A172 (cell line): ENCODE measurements at regions not wholly inside any gene's neighbourhood (a gene's known extent, or its start where the extent isn't known, plus 50 kb on each side); places are given as distances from the start of the nearest gene placed in this dataset.

ENCODE experiments used
- DNase-seq: peaks from one replicate; pipeline ENCODE4 v3.0.0-alpha.2; 2015; ENCODE audit warnings: low spot score

DNA sequence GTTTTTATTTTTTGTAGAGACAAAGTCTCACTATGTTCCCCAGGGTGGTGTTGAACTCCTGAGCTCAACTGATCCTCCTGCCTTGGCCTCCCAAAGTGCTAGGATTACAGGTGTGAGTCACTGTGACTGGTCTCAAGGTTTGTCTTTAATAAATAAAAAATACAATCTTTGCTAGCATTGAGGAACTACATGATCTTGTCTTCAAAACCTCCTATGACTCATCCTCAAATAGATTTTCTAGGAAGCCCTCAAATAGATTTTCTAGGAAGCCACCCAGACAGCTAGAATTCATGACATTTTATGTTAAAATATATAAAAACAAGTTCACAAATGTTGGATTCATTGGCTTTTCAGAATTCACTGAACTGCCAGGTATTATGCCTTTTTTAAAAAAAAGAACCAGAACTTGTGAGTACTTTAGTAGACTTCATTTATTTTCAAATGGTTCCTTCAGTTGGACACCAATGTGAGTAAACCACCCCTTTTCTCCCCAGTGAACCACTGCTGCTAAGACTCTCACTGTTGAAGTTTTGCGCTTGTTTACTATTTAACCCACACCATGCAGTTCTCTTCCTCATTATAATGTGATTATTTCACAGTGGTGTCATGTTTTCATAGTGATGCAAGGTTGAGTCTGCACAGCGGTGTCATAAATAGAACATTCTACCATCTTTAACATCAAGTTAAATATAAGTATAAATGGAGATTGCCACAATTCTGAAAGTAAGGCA is 303.9 kb downstream of the CASP12 start:
- DNase-seq = peak; percentile 4

DNA sequence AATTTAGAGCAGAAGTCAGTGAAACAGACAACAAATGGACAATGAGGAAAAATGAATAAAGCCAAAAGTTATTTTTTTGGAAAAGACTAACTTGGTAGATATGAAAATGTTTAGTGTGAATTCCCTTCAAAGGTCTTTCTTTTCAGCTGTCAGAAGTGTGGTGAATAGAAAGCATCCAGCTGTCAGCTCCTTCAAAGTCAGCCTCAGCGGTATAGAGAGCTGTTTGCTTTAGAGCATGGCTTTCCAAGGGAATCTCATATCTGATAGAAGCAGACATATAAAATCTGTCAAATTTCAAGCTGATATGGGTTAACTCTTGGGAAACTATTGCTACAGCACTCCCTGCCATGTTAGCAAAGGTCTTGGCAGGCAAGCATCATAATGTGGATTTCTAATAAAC is 309.3 kb downstream of the CASP12 start:
- DNase-seq = no peak

DNA sequence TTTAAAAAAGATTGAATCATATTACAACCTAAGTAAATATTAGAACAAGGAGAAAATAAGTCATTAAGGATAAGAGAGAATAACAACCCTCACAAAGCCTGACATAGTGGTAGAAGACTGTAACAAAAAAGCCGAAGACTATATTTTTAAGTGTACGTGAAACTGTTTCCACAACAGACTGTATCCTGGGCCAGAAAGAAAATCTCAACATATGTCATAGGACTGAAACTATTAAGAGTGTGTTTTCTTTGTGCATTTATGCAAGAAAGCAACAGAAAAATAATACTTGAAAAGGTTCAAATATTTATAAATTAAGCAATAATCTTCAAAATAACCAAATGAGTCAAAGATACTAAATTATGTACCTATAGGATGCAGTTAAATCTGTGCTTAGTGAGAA is 309.8 kb downstream of the CASP12 start:
- no peak for DNase-seq

DNA sequence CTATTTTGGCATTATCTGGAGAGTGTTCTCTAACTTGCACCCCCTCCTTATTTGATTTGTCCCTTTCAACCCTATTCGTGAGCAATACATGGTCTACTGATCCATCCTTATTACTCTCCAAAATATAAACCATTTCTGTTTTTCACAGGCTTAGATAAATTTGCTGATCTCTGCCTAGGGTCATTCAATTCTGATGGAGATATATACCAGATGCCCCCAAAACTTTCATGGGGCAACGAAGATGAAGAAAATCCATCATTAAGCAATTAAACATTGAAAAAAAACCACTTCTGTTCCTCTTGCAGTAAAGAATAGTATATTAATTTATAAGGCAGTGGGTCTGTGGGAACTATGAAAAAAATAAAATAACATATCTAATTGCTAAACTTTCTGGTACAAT is 313.4 kb downstream of the CASP12 start:
- no peak for DNase-seq

DNA sequence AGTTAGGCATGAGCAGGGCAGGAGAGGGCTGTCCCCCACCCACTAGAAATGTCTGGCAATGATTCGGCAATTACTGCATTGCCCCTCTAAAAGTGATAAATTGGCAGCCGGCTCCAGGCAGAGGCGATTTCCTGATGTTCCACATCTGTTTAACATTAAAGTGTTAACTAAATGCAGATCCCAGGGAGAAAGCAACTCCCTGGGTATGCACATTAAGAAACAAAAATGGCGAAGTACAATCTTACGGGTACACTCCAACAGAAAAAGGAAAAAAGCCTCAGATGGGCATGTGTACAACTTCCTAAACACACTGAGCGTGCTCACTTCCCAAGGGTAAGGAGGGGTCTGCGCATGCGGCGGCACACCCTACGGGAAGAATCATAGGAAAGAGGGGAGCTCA is 314.4 kb downstream of the CASP12 start:
- DNase-seq = no peak

DNA sequence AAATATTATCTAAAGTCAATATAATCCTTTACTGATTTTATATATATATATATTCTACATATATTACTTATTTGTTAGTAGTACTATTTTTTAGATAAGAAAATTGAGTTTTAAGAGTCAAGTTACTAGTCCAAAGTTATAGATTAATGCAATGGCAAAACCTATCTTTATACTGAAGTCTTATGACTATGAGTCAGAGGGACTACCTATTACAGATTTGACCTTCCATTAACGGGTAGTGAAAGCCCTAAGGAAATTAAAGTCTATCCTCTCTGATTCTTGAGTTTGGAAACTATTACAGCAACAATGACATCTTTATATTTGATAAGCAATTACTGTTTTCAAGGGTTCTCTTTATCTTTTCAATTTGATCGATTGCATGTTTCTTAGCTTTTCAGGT is 315.8 kb downstream of the CASP12 start:
- no peak for DNase-seq

DNA sequence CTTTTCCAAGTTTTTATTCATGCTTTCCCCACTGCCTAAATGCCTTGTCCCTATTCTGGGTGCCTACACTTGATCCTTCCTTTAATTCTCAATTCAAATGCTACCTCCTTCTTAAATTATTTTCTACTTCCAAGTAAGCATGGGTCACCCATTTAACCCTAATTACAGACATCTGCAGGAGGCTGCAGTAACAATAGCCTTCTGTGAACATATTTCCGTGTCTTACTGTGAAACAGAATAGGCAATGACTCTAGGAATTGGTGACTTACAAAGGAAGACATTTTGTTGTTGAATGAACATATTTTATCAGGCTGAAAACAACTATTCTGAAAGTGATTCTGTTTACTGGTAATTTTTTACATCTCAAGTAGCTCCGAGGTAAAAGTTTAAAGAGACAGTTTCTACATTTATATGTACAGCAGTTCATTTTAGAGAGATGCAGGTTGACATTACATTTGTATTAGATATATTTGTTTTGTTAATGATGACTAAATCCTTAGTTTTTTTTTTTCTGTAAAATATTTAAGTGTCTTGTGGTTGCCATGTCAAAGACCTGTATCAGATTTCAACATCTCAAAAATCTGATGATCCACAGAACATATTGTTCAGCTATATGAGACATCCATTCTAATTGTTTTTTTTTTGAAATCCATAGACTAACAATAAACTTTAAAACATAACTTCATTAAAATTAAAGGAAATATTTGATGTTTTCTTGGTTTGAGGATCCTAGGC is 316.8 kb downstream of the CASP12 start:
- DNase-seq = no peak

DNA sequence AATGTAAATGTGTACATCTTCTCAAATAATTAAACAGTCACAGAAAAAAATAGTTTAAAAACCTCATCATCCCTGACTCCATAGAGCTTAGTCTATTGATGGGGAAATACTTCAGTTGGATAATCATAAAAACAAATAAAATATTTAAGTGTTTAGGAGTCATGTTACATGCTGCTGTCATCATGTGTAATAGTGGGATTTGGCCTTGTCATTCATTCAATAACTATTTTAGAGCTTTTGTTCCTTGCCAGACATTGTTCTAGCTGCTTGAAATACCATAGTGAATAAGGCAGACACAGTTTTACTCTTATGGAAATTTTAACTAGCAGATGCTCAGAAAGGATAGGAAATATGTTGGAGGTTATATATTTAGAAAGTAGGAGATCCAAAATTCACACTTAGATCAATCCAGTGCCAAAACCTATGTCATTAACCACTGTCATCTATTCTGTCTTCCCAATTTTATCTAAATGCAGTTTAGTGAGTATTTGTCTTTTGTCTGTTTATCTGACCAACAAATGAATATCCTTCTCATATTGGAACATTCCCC is 324.7 kb downstream of the CASP12 start:
- DNase-seq = no peak

DNA sequence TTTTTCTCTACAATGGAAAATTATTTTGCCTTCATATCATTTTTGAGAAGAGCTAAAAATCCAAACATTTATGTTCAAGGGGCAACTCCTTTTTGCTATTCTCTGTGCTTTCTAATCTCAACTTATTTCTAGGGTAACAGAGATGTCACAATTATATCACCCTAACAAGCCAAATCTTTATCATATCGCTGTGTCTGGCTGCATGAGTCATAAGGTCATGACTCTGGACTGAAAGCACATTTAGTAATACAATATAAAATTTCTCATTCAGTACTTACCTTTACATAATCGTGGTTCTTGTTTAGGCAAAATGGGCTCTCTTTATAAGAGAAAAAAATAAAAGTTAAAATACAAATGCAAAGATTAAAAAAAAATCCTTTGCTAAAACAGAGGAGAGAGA is 326.0 kb downstream of the CASP12 start:
- peak; percentile 30 for DNase-seq

DNA sequence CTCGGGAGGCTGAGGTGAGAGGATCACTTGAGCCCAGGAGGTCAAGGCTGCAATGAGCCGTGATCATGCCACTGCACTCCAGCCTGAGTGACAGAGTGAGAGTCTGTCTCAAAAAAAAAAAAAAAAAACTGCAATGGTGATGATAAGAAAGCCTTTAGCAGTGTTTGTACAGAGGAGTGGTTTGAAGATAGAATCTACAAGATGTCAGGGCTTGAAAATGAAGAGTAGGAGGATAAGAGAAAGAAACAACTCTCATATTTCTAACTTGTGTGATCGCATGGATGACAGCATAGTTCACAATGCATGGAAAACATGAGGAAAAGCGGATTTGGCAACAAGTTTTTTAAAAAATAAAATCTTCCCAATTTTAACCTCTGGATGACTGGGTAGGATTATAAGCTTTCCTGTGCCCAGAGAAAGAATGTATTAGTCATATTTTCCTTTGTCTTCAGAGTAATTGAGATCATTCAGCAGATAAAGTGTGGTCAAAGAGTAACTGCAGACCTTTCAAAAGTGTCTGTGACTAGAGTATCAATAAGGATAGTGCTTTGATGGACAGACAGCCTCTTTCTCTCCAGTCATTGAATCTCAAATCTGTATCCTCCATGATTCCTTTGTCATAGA is 328.1 kb downstream of the CASP12 start:
- DNase-seq = peak; percentile 60

DNA sequence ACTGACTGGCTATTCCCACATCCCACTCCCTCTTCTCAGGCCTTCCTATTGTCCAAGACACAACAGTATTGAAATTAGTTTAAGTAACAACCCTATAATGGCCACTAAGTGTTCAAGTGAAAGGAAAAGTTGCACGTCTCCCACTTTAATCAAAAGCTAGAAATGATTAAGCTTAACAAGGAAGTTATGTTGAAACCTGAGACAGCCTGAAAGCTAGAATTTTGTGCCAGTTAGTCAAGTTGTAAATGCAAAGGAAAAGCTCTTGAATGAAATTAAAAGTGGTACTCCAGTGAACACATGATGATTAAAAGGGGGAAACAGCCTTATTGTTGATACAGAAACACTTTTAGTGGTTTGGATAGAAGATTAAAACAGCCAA is 332.7 kb downstream of the CASP12 start:
- no peak for DNase-seq

DNA sequence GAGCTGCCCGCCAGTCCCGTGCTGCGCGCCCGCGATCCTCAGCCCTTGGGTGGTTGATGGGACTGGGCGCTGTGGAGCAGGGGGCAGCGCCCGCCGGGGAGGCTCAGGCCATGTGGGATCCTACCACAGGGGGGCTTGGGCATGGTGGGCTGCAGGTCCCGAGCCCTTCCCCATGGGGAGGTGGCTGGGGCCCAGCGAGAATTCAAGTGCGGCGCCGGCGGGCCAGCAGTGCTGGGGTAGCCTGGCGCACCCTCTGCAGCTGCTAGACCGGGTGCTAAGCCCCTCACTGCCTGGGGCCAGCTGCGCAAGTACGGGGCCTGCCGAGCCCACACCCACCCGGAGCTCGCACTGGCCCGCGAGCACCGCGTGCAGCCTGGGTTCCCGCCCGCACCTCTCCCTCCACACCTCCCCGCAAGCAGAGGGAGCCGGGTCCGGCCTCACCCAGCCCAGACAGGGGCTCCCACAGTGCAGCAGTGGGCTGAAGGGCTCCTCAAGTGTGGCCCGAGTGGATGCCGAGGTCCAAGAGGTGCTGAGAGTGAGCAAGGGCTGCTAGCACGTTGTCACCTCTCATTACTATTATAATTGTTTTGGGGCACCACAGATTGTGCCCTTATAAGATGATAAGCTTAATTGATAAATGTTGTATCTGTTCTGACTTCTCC is 333.2 kb downstream of the CASP12 start:
- no peak for DNase-seq

DNA sequence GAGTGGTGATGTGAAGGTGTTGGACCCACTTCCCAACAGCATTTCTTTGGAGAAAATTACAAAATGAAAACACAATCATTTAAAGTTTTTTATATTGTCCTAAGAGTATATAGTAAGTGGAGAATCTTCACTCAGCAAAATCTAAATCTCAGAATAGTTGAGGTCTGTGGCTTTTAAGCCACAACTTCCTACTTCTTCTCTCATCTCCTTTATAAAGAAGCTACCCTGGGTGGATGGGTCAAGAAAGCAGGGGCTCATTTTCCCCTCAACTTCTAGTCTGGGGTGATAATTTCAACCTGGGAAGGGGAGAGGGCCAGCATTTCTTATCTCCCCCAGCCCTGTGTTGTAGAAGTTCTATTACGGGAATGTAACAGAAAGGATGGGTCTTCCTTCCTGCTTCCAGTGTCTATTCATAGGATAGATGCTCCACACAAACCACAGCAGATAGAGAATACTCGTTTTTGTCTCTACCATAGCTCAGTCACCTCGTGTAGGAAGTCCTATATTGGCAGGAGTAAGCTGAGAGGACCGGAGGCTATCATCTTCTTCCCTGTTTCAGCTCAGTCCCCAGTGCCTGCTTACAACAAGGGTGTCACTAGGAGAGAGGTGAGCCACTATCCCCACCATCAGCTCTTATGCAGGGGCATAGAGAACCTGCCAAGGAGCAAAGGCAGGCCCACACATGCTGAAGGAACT is 341.5 kb downstream of the CASP12 start:
- no peak for DNase-seq

DNA sequence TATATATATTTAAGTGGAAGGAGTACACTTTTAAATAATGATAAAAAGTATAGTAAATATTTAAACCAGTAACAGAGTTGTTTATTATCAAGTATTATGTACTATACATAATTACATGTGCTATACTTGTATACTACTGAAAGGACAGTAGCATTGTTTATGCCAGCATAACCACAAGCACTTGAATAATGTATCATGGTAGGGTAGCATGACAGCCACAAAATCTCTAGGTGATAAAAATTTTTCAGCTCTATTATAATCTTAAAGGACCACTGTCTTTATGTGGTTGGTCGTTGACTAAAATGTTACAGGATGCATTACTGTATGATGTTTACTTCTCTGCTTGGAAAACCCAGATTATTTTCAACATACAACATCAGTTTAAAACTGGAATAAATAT is 349.2 kb downstream of the CASP12 start:
- no peak for DNase-seq

DNA sequence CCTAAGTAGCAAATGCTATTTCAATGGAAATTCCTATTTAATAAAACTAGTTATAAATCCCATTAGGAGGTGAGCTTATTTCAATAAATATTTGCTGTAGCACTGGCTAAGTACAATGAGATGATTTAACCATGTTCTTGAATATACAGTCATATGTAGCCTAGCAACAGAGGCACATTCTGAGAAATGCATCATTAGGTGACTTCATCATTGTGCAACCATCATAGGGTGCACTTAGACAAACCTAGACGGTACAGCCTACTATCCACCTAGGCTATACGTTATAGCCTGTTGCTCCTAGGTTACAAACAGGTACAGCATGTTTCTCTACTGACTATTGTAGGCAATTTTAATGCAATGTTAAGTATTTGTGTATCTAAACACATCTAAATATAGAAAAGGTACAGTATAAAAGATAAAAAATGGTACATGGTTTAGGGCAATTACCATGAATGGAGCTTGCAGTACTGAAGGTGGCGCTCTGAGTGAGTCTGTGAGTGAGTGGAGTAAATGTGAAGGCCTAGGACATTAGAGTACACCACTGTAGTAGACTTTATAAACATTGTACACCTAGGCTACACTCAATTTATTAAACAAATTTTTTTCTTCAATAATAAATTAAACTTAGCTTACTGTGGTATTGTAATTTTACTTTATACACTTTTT is 350.1 kb downstream of the CASP12 start:
- no peak for DNase-seq

DNA sequence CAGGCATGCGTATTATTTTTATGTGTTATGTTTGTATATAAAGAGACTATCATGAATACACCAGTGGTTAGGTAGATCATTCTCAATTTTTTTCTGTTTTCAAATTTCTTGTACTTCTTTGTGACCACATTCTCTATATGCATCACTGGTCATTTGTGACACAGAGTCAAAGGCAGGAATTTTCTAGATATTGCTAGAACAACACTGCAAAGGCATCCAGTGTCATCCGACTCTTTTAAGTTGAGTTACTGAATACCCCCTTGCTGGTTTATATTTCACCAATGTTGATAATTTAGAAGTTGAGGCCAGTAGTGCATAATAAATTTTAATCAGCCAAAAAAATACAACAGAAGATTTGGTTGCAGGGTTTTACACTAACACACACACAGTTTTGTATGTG is 351.8 kb downstream of the CASP12 start:
- no peak for DNase-seq

DNA sequence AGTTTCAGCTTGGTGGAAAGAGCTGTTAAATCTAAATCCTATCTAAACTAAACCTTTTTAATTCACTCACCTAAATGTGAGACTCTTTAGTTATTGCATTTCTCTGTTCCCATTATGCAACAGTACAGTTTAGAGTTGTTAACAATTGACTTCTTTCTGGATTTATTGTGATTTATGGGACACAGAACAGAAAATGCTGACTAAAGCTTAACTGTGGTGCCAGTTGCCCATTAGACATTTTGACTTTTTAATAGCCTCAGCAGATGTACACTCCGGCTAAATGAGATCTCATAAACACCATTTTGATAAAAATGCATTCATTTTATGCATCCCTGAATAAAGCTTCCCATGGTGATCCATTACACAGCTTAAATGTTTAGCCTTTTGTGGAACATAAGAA is 356.6 kb downstream of the CASP12 start:
- no peak for DNase-seq

DNA sequence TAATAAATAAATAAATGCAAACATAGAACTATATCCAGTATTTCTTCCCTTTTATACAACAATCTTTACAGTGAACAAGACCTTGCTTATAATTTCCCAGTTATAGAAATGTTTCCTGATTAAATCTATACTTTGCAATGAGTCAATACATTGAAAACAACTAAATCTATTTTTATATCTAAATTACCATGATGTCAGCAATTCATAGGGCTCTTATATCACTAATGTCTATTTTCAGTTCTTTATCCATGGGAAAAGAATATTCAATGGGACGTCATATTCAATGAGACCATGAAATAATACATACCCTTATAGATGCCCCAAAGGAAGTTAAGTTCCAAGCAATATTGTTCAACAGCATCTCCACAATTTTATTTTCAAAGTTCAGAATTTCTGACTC is 359.9 kb downstream of the CASP12 start:
- DNase-seq = no peak

DNA sequence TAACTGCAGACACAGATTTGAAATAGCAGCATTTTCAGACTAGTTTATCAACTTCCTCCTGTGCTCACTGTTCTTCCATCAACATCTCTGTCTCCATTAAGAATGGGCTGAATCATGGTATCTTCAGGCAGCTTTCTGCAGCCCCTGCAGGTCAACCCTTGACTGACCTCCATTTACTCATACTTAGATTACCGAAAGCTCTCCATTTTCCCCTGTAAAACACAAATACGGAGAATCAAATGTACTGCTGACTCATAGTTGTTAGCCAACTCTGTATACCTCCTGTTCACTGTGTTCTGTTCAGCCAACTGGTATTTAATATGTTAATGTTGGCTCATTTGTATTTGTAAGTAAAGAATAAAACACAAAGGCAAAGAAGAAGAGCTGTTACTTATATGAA is 364.0 kb downstream of the CASP12 start:
- DNase-seq = peak; percentile 11

DNA sequence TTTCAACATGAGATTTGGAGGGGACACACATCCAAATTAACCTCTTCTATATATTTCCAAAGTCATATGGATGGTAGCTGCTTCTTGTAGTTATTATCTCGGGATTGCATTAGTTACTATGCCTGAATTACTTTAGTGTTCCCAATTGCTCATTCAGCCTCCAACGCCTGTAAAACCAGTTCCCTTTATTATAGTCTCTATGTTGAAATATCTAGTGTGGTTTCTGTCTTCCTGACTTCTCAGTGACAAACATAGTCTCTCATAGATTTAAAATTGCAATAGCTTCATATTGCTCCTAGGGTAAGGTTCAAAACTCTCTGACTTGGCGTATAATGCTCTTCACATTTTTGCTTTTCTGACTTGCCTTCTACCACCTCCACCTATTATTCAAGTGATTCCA is 366.4 kb downstream of the CASP12 start:
- DNase-seq = no peak

DNA sequence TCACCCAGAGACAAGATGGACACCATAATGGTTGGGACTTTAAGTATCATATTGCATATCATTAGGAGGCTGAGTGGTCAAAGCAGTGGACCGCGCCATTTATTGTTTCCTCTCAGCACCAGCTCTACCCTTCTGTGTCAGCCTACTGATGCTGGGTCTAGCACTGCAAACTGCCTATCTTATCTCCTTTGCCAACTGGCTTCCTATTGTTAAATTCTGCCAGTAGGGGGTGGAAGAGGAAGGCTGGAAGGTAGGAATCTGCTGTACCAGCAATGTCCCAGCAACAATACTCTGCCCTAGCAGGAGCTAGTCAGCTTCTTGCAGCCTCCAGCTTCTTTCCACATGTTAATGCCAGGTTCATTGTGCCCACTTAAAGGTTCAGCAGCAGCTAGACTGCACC is 367.1 kb upstream of the PDGFD start:
- no peak for DNase-seq
